SK-N-SH (cell line): ENCODE measurements at regions not wholly inside any gene's neighbourhood (a gene's known extent, or its start where the extent isn't known, plus 50 kb on each side); places are given as distances from the start of the nearest gene placed in this dataset.

Experiments
- CTCF ChIA-PET: fragments of 300-600, 350-600 bp; formaldehyde crosslinking; extraction: SDS; loops from one replicate; lab custom pipeline; 2021; lab: Yijun Ruan, JAX
- POLR2A ChIA-PET: fragments of 350-600 bp; sonication (Branson Sonifier 250); formaldehyde crosslinking; extraction: SDS; loops from one replicate; lab custom pipeline; 2020; ENCODE audit warnings: antibody characterized with exemption, inconsistent platforms; lab: Yijun Ruan, JAX
- DNase-seq: peaks from one replicate; pipeline ENCODE4 v3.0.0; 2012
- H2AFZ ChIP-seq: fragments of 200-600 bp; sonication (generic); 2 replicates; pipeline ENCODE4 v1.8.1; 2016; ENCODE audit warnings: antibody characterized with exemption, mild to moderate bottlenecking, low read depth
- H3F3A ChIP-seq: fragments of 200-600 bp; sonication (generic); replicated peaks from 2 replicates; pipeline ENCODE3; 2016; ENCODE audit warnings: antibody characterized with exemption, mild to moderate bottlenecking; ENCODE audit not compliant: insufficient read depth
- H3K27ac ChIP-seq, 2 experiments: fragments of 200-500 bp in 1 of 2; fragments of 200-600 bp in 1 of 2; sonication (Bioruptor generic) in 1 of 2; sonication (generic), shearing (Covaris generic) in 1 of 2; 2 replicates each; pipeline versions ENCODE4 v1.5.1 to v1.6.1; 2014 to 2016; ENCODE audit warnings: low read depth in 2 of 2, inconsistent platforms in 1 of 2, low read length in 1 of 2, mild to moderate bottlenecking in 1 of 2, mixed read lengths in 1 of 2
- H3K27me3 ChIP-seq: fragments of 200-600 bp; sonication (generic), shearing (Covaris generic); 2 replicates; pipeline ENCODE4 v1.6.1; 2016; ENCODE audit warnings: mixed run types; ENCODE audit not compliant: insufficient read depth
- H3K36me3 ChIP-seq, 2 experiments: fragments of 200-500 bp in 1 of 2; fragments of 200-600 bp in 1 of 2; sonication (Bioruptor generic) in 1 of 2; sonication (generic) in 1 of 2; replicated peaks in 1 of 2; 2 replicates each; pipeline versions ENCODE3 to v1.5.1; 2014 to 2016; ENCODE audit warnings: low read length in 1 of 2, mild to moderate bottlenecking in 1 of 2; ENCODE audit not compliant: insufficient read depth in 2 of 2, control insufficient read depth in 1 of 2
- H3K4me1 ChIP-seq, 2 experiments: fragments of 200-500 bp in 1 of 2; fragments of 200-600 bp in 1 of 2; sonication (Bioruptor generic) in 1 of 2; sonication (generic), shearing (Covaris generic) in 1 of 2; 2 replicates each; pipeline versions ENCODE4 v1.5.1 to v1.6.1; 2014 to 2016; ENCODE audit warnings: low read depth in 1 of 2, low read length in 1 of 2, mixed run types in 1 of 2; ENCODE audit not compliant: insufficient read depth in 2 of 2, control insufficient read depth in 1 of 2
- H3K4me2 ChIP-seq: fragments of 200-600 bp; sonication (generic), shearing (Covaris generic); 2 replicates; pipeline ENCODE4 v1.6.1; 2017; ENCODE audit warnings: mixed run types
- H3K4me3 ChIP-seq, 2 experiments: fragments of 200-500 bp in 1 of 2; fragments of 200-600 bp in 1 of 2; sonication (Bioruptor generic) in 1 of 2; sonication (generic), shearing (Covaris generic) in 1 of 2; 2 replicates each; pipeline versions ENCODE4 v1.5.1 to v1.8.1; 2014 to 2016; ENCODE audit warnings: low read depth in 2 of 2, inconsistent platforms in 1 of 2, low read length in 1 of 2, mild to moderate bottlenecking in 1 of 2, mixed read lengths in 1 of 2, moderate library complexity in 1 of 2
- H3K79me2 ChIP-seq: fragments of 200-600 bp; sonication (generic); 2 replicates; pipeline ENCODE4 v1.8.1; 2017; ENCODE audit warnings: mild to moderate bottlenecking; ENCODE audit not compliant: insufficient read depth
- H3K9ac ChIP-seq: fragments of 200-600 bp; sonication (generic); 2 replicates; pipeline ENCODE4 v1.6.1; 2017; ENCODE audit warnings: mixed run types
- H3K9me2 ChIP-seq: fragments of 200-600 bp; sonication (generic); 2 replicates; pipeline ENCODE4 v1.6.1; 2017; ENCODE audit warnings: mixed run types
- H3K9me3 ChIP-seq: fragments of 200-600 bp; sonication (generic); 2 replicates; pipeline ENCODE4 v1.6.1; 2017; ENCODE audit warnings: mixed run types, mild to moderate bottlenecking, moderate library complexity
- H4K20me1 ChIP-seq: fragments of 200-600 bp; sonication (generic); 2 replicates; pipeline ENCODE4 v1.6.1; 2017; ENCODE audit warnings: mild to moderate bottlenecking, mixed run types; ENCODE audit not compliant: insufficient read depth
- CTCF ChIP-seq: fragments of 200-600 bp; sonication (generic); IDR thresholded peaks from 2 replicates; pipeline ENCODE4 v1.6.1; 2017; ENCODE audit warnings: antibody characterized with exemption, mild to moderate bottlenecking, moderate library complexity
- EP300 ChIP-seq, 2 experiments: IDR thresholded peaks; 2 replicates each; pipeline versions ENCODE4 v1.4.0 to v1.6.1; 2012; ENCODE audit warnings: borderline replicate concordance in 1 of 2, low read depth in 1 of 2, low read length in 1 of 2
- FOSL2 ChIP-seq: IDR thresholded peaks from 2 replicates; pipeline ENCODE4 v1.4.0; 2012; ENCODE audit warnings: low read depth, mild to moderate bottlenecking, moderate library complexity, borderline replicate concordance
- FOXM1 ChIP-seq: IDR thresholded peaks from 2 replicates; pipeline ENCODE4 v1.4.0; 2012; ENCODE audit warnings: low read depth, mild to moderate bottlenecking
- GATA2 ChIP-seq: sonication (generic); formaldehyde crosslinking; IDR thresholded peaks from 2 replicates; pipeline ENCODE4 v1.5.0; 2020; ENCODE audit warnings: mild to moderate bottlenecking, missing genetic modification reagents
- MAX ChIP-seq: IDR thresholded peaks from 2 replicates; pipeline ENCODE4 v1.4.0; 2012; ENCODE audit warnings: low read depth
- MXI1 ChIP-seq: IDR thresholded peaks from 2 replicates; pipeline ENCODE4 v1.6.1; 2012; ENCODE audit warnings: mild to moderate bottlenecking, low read depth, low read length, improper control_type of control experiment
- NFIC ChIP-seq: IDR thresholded peaks from 2 replicates; pipeline ENCODE4 v1.4.0; 2012; ENCODE audit warnings: borderline replicate concordance
- NRF1 ChIP-seq: IDR thresholded peaks from 2 replicates; pipeline ENCODE4 v1.6.1; 2012; ENCODE audit warnings: low read depth, mild to moderate bottlenecking, low read length
- PBX3 ChIP-seq: IDR thresholded peaks from 2 replicates; pipeline ENCODE4; 2012
- REST ChIP-seq: IDR thresholded peaks from 2 replicates; pipeline ENCODE4 v1.6.1; 2012; ENCODE audit warnings: mild to moderate bottlenecking, low read depth, low read length, moderate library complexity
- RFX5 ChIP-seq: IDR thresholded peaks from 2 replicates; pipeline ENCODE4 v1.6.1; 2012; ENCODE audit warnings: mild to moderate bottlenecking, improper control_type of control experiment, low read length
- USF2 ChIP-seq: fragments of 150-350 bp; IDR thresholded peaks from 2 replicates; pipeline ENCODE4 v1.6.1; 2017; ENCODE audit warnings: antibody characterized with exemption, low read length, low read depth, borderline replicate concordance
- WGBS: methylation state at CpG from one replicate; pipeline ENCODE4 v1.1.6; 2017; ENCODE audit warnings: low lambda C conversion rate; 5-methylcytosine and 5-hydroxymethylcytosine counted together

GRCh38 chr1:5774019-5774418 lies 218.2 kb downstream of the NPHP4 start:
- Histone ChIP-seq H3K9me2 (no peaks in the 10 kb centered on the region), H4K20me1 (no peaks in the 10 kb centered on the region), H3K79me2 (no peaks in the 10 kb centered on the region), H3K9ac (no peak overlapping the region), H3K36me3 (no peaks in the 10 kb centered on the region)
- 60% methylated on average over 6 of the region's 6 CpGs for WGBS
- no peak for TF ChIP-seq CTCF
- TF ChIP-seq FOXM1 = no peak
- no peak for TF ChIP-seq NFIC
- no peak for TF ChIP-seq REST
- TF ChIP-seq, all 33 proteins: peak for 0
- CTCF ChIA-PET = interaction anchor here (0.6 to 2.8 kb wide), 4 partner anchors 28 to 569 kb away, joined by 3 to 8 read pairs (median 4); no protein-coding TSS in a partner anchor
- no peak overlapping the region for H2AFZ ChIP-seq
- POLR2A ChIA-PET = no interaction called here
- no peak for DNase-seq
- H3K27ac ChIP-seq = no peak overlapping the region; a peak in 1 of 4 replicates
- no peaks in the 10 kb centered on the region for H3F3A ChIP-seq
- no peak overlapping the region for H3K4me3 ChIP-seq
- no peaks in the 10 kb centered on the region for H3K9me3 ChIP-seq
- H3K4me2 ChIP-seq = no peak overlapping the region
- H3K4me1 ChIP-seq = peaks cover 0 to 34% of the 10 kb centered on the region in 2 experiments; a peak in 1 of 4 replicates
- no peaks in the 10 kb centered on the region for H3K27me3 ChIP-seq

- no peaks in the 10 kb centered on the region for H4K20me1 ChIP-seq
- H3K9me2 ChIP-seq = no peaks in the 10 kb centered on the region
- peak overlapping the region in 1 of 2 experiments; percentile 96; a peak in 2 of 4 replicates for H3K27ac ChIP-seq
- peaks cover 0 to 40% of the 10 kb centered on the region in 2 experiments; a peak in 1 of 4 replicates for H3K4me1 ChIP-seq
- H3K4me2 ChIP-seq = no peak overlapping the region
- no peak overlapping the region for H2AFZ ChIP-seq
- WGBS = 8% methylated on average over 2 of the region's 2 CpGs
- TF ChIP-seq REST = no peak
- no peak for TF ChIP-seq NRF1
- no peak for TF ChIP-seq PBX3
- no peak for TF ChIP-seq USF2
- TF ChIP-seq RFX5 = no peak
- TF ChIP-seq MAX = no peak
- TF ChIP-seq MXI1 = no peak
- TF ChIP-seq FOXM1 = no peak
- no peak for TF ChIP-seq FOSL2
- TF ChIP-seq GATA2 (CRISPR knock-in tag) = no peak
- no peak for TF ChIP-seq EP300 (IDR thresholded peaks at IDR 0.05; ENCODE audit: borderline replicate concordance in 1 of 2, low read depth in 1 of 2, low read length in 1 of 2)
- ChIA-PET POLR2A (interaction anchor here (0.7 to 1.0 kb wide), 2 partner anchors 41 to 65 kb away, joined by 3 to 4 read pairs; no protein-coding TSS in a partner anchor), CTCF (interaction anchor here (0.9 to 1.6 kb wide), 9 partner anchors 10 to 257 kb away, joined by 3 to 10 read pairs (median 4); no protein-coding TSS in a partner anchor)
- no peaks in the 10 kb centered on the region for H3K36me3 ChIP-seq
- no peaks in the 10 kb centered on the region for H3F3A ChIP-seq
- H3K9ac ChIP-seq = no peak overlapping the region
- no peak for DNase-seq
- no peaks in the 10 kb centered on the region for H3K79me2 ChIP-seq
- no peak overlapping the region for H3K4me3 ChIP-seq
- H3K27me3 ChIP-seq = no peaks in the 10 kb centered on the region
- no peaks in the 10 kb centered on the region for H3K9me3 ChIP-seq
Measured at GRCh38 chr1:5771788-5772187, 220.4 kb downstream of the NPHP4 start.
